GM19468 (cell line): ENCODE measurements at regions not wholly inside any gene's neighbourhood (a gene's known extent, or its start where the extent isn't known, plus 50 kb on each side); places are given as distances from the start of the nearest gene placed in this dataset.

ENCODE experiments used
- ATAC-seq: cut with Tn5 transposase; IDR thresholded peaks from one replicate; pipeline ENCODE4 v1.9.1; 2021; ENCODE audit warnings: mild to moderate bottlenecking, moderate library complexity, moderate number of reproducible peaks; ENCODE audit not compliant: unreplicated experiment; ENCODE audit errors: extremely low read depth

- ATAC-seq, result no peak
Observed at GRCh38 chr2:217749008-217749407, 253.8 kb downstream of the TNS1 start.

DNA sequence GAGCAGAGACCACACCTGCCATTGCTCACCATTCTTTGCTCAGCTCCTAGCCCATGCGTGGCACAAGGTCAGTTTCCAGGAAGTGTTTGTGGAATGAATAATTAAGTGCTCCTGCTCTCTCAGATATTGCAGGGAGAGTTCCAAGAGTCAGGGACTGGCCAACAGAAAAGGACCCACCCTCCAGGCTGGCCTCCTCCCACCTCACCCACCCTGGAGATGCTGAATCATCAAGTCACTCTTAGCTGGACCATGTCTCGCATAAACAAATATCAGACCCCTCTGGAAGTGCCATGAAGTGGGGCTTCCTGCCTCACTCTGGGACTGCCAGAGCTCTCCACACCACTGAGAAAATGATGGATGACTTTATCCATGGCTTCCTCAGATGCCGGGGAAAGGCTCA lies 256.0 kb downstream of the TNS1 start:
- ATAC-seq, result no peak

- no peak for ATAC-seq
Observed at GRCh38 chr2:217743966-217744761, 258.6 kb downstream of the TNS1 start.

DNA sequence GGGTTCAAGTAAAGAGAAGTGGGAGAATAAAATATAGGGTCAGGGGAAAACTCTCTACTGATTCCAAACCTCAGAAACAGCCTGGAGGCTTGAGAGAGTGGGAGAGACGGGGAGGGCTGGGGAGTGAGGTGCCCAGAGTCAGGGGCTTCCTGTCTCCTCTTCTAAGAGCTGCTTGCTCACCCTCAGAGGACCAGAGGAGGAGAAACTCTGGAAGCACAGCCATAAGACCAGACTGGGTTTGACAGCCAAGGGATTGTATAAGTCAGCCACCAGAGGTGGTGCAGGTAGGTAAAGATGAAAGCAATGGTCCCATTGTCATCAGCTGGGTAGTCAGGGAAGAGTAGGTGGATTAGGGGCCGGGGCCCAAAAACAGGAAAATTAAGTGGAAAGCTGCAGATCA lies 259.4 kb downstream of the TNS1 start:
- ATAC-seq, result no peak

DNA sequence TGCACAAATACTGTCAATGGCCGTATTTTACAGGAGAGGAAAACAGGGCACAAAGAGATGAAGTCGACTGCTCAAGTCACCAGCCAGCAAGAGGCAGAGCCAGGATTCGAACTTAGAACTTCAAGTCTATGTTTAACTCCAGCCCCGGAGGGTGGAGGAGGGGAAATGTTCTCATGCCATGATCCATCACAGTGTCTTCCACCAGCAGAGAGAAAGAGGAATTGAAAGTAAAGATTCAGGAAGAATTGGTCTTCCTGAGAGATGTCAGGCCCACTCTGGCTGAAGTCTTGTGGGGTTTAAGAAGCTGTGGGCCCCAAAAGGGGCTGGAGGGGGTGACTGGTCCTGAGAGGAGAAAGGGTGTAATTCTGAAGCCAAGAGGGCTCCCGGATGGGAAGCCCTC lies 260.0 kb downstream of the TNS1 start:
- ATAC-seq, result no peak

GRCh38 chr2:217742276-217742675 lies 260.5 kb downstream of the TNS1 start:
- no peak for ATAC-seq

- ATAC-seq, result no peak
Observed at GRCh38 chr2:217741381-217741955, 261.3 kb downstream of the TNS1 start.

DNA sequence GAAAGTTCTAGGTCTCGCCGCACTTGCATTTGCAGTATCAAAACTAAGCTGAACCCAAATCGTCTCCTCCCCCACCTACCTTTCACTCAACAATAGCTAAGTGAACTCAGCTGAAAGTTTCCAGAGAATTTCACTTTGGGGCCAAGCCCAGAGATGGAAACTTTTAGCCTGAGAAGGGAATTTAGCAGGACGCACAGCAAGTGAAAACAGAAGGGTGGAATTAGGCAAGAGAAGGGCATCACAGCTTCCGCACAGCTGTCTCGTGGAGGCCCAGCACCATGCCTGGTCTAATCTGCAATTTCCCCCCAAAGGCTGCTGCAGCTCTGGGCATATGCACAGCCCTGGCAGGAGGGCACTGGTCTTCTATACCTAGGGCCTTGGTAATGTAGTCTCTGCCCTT lies 262.0 kb downstream of the TNS1 start:
- ATAC-seq, result no peak

DNA sequence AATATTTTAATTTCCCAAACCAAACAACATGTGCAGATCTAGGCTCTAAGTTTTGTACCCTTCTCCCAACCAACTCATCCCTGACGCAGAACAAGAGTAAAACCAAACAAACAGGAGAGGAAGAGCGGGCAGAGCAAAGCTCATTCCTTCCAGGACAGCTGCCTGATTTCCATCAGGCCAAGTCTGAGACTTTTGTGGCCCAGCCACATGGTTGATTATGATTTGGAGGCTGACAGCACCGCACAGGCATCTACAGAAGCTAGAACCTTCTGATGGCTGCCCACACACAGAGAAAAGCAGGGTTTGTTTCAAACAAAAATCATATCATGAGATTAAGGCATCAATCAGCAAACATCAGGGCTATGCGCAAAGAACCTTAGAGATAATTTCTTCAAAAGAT lies 262.6 kb downstream of the TNS1 start:
- ATAC-seq, result no peak

DNA sequence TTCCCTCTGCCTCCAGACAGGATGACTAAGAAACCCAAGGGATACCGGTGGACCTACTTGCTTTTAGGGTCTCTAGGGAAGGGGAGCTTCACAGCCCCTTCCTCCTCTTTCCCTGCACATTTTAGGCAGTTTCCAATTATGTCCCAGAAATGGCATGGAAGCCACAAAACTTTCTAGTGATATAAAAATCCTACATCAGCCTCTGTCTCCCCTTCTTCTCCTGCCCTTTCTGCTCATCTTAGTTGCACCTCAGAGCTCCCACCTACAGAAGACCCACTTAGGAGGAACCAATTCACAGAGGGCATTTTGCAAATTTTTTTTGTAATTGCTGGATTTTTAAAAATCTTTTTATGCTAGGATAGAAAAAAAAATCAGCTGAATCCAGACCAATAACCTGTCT lies 263.1 kb downstream of the TNS1 start:
- ATAC-seq, result no peak

- ATAC-seq, result no peak
Observed at GRCh38 chr2:217738061-217738460, 264.7 kb downstream of the TNS1 start.

- no peak for ATAC-seq
Observed at GRCh38 chr2:217736776-217737550, 265.8 kb downstream of the TNS1 start.

DNA sequence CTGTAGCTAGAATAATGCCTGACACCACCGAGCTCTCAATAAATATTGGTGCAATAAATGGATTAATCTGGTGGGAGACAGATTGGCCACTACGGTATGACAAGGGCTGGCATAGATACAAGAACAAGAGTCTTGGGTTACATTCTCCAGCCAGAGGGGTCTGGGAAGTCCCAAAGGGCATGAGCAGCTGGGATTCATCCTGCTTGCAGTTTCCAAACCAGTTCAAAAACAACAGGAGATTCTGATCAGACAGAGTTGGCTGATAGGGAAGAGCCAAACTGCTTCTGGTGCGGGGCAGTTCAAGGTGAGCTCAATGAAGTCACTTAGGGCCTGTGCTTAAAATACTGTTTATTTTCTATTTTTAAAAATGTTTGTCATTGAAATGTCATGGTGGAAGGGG lies 266.9 kb downstream of the TNS1 start:
- ATAC-seq, result no peak

- no peak for ATAC-seq
Observed at GRCh38 chr2:217735034-217735433, 267.8 kb downstream of the TNS1 start.

DNA sequence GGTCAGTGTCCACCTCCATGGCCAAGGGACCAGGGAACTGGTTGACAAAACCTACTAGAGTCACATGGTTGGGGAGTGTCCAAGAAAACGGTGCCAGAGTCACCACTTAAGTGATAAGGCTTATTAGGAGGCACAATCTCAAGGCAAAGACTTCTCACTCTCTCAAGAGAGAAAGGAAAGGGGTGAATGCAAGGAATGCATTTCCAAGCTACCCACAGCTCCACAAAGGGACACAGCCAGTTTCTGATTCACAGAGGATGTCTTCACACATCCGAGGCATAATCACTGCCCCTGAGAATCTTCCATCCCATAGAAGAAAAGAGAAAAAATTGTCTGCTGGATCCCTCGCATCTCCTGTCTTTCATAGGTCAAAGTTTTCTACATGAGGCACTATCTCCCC lies 269.3 kb downstream of the TNS1 start:
- ATAC-seq, result no peak

- no peak for ATAC-seq
Observed at GRCh38 chr2:217732992-217733391, 269.8 kb downstream of the TNS1 start.

GRCh38 chr2:217731805-217732204 lies 271.0 kb downstream of the TNS1 start:
- no peak for ATAC-seq

DNA sequence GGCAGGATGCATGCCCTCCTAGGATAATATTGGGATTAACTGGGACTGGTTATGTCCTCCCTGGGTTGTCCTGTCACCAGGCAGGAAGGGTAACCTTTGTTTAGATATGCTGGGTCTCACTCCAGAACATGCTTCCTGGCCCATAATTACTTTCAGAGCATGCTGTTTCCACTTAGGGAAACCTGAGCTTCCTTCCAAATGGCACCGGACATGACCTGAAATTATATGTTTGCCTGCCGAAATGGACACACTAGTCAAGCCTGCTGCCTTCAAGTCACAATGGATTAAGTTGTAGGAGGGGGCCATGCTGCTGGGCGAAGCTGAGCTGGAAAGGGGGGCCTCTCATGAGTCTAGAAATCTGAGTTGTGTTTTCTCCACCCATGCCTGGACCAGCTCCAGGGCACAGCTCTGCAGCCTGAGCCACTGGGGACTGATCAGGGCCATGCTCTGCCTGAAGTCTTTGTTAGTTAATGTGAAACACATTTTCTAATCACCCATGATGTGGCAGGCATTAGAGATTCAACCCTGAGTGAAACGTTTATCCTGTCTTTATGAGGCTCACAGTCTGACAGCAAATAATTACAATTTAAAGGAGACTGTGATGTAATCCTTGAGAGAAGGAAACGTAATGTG lies 273.3 kb downstream of the TNS1 start:
- ATAC-seq, result no peak

GRCh38 chr2:217727801-217728200 lies 275.0 kb downstream of the TNS1 start:
- ATAC-seq, result no peak

- ATAC-seq, result no peak
Observed at GRCh38 chr2:217725409-217725808, 277.4 kb downstream of the TNS1 start.

DNA sequence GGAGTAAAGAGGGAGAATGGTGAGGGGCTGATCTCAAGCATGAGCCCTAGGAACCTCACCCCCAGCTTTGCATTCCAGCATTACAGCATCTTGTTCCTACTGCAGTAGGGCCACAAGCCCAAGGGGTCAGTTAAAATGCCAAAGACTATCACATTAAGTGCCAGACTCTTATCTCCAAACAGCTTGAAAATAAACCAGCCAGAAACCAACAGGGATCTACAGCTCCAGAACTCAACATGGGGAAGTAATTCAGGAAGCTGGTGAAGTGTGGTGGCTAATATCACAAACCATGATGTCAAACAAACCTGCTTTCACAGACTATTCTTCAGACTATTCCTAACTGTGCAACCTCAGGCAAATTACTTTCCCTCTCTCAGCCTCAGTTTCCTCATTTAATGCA lies 278.3 kb downstream of the TNS1 start:
- no peak for ATAC-seq
